ENCODE measurements at regions not wholly inside any gene's neighbourhood (a gene's known extent, or its start where the extent isn't known, plus 50 kb on each side); places are given as distances from the start of the nearest gene placed in this dataset.

- WGBS, result 81% methylated on average over 6 of the region's 6 CpGs
- TF ChIP-seq NR2F2 (IDR thresholded peaks at IDR 0.05) (no peak), YY1 (IDR thresholded peaks at IDR 0.05) (no peak), RAD21 (IDR thresholded peaks at IDR 0.05) (no peak), RXRA (IDR thresholded peaks at IDR 0.05) (no peak), SP1 (IDR thresholded peaks at IDR 0.05) (no peak), TAF1 (conservative IDR thresholded peaks at IDR 0.05) (no peak), CTCF (IDR thresholded peaks at IDR 0.05; ENCODE audit: low read depth, low read length, missing input control) (no peak), EGR1 (IDR thresholded peaks at IDR 0.05; ENCODE audit: low read depth in 2 of 2) (no peak), GABPA (IDR thresholded peaks at IDR 0.05 in 1 of 2, conservative IDR thresholded peaks at IDR 0.05 in 1 of 2) (no peak), REST (IDR thresholded peaks at IDR 0.05) (no peak), HNF4G (IDR thresholded peaks at IDR 0.05) (no peak), MAX (IDR thresholded peaks at IDR 0.05) (no peak), ATF3 (IDR thresholded peaks at IDR 0.05) (no peak)
- no peak for DNase-seq (ENCODE audit: low spot score)
Observed at GRCh38 chr7:68209486-68209885, 1212.9 kb downstream of the TYW1 start.

GRCh38 chr7:68213838-68214237 is 1217.2 kb downstream of the TYW1 start:
- Histone ChIP-seq H3K9ac (ENCODE audit: low read depth in 1 of 2, low read length in 2 of 2) (no peak overlapping the region), H3K9me3 (ENCODE audit: control insufficient read depth in 4 of 4, low read length in 3 of 4) (no peaks in the 10 kb centered on the region), H3K4me1 (ENCODE audit: control insufficient read depth in 4 of 4, insufficient read depth in 4 of 4, low read length in 3 of 4) (no peaks in the 10 kb centered on the region), H3K36me3 (ENCODE audit: control insufficient read depth in 4 of 4, insufficient read depth in 3 of 4, low read depth in 1 of 4, low read length in 3 of 4) (no peaks in the 10 kb centered on the region), H3K27me3 (ENCODE audit: control insufficient read depth in 4 of 4, insufficient read depth in 4 of 4, low read length in 3 of 4) (no peaks in the 10 kb centered on the region), H3K27ac (ENCODE audit: low read depth in 1 of 2, low read length in 2 of 2) (no peak overlapping the region), H3K4me3 (ENCODE audit: low read depth in 1 of 3, low read length in 3 of 3) (no peak overlapping the region)
- WGBS, result 85% methylated on average over 3 of the region's 3 CpGs
- TF ChIP-seq CTCF (IDR thresholded peaks at IDR 0.05; ENCODE audit: low read depth, low read length, missing input control), result no peak
- no peak for TF ChIP-seq MAX (IDR thresholded peaks at IDR 0.05)
- no peak for TF ChIP-seq RAD21 (IDR thresholded peaks at IDR 0.05)
- no peak for DNase-seq (ENCODE audit: low spot score)

More at GRCh38 chr7:68209486-68209885, 1212.9 kb downstream of the TYW1 start:
- Histone ChIP-seq H3K36me3 (ENCODE audit: control insufficient read depth in 4 of 4, insufficient read depth in 3 of 4, low read depth in 1 of 4, low read length in 3 of 4) (no peaks in the 10 kb centered on the region), H3K9me3 (ENCODE audit: control insufficient read depth in 4 of 4, low read length in 3 of 4) (peaks cover 0 to 4% (median 3%) of the 10 kb centered on the region in 4 donors), H3K4me1 (ENCODE audit: control insufficient read depth in 4 of 4, insufficient read depth in 4 of 4, low read length in 3 of 4) (no peaks in the 10 kb centered on the region), H3K27me3 (ENCODE audit: control insufficient read depth in 4 of 4, insufficient read depth in 4 of 4, low read length in 3 of 4) (peaks cover 0 to 3% (median 0%) of the 10 kb centered on the region in 4 donors), H3K27ac (ENCODE audit: low read depth in 1 of 2, low read length in 2 of 2) (no peak overlapping the region), H3K9ac (ENCODE audit: low read depth in 1 of 2, low read length in 2 of 2) (no peak overlapping the region), H3K4me3 (ENCODE audit: low read depth in 1 of 3, low read length in 3 of 3) (no peak overlapping the region)
